Astrocyte of the spinal cord (primary cell): ENCODE measurements at regions not wholly inside any gene's neighbourhood (a gene's known extent, or its start where the extent isn't known, plus 50 kb on each side); places are given as distances from the start of the nearest gene placed in this dataset.
"Not testable (repeated sequence)": the region's sequence is repeated elsewhere in the genome, so short reads cannot be mapped to it uniquely, and the experiment has no call there.

Experiments used
- DNase-seq: peaks from one replicate; pipeline ENCODE4 v3.0.0; 2011; ENCODE audit warnings: low read depth, low spot score
- H3K4me3 ChIP-seq: 2 replicates; pipeline ENCODE4 v1.5.1; 2011; ENCODE audit warnings: low read depth, mild to moderate bottlenecking, low read length, moderate library complexity
- in situ Hi-C: cut with HindIII; loops from 2 replicates; pipeline ENCODE4 v1.10.0; 2017; ENCODE audit warnings: low sequenced_read_pairs
- TF ChIP-seq, protein P1 (sequence below): IDR thresholded peaks from 2 replicates; pipeline ENCODE4 v1.5.1; 2012; ENCODE audit warnings: low read depth, mild to moderate bottlenecking, low read length, inconsistent platforms

DNA sequence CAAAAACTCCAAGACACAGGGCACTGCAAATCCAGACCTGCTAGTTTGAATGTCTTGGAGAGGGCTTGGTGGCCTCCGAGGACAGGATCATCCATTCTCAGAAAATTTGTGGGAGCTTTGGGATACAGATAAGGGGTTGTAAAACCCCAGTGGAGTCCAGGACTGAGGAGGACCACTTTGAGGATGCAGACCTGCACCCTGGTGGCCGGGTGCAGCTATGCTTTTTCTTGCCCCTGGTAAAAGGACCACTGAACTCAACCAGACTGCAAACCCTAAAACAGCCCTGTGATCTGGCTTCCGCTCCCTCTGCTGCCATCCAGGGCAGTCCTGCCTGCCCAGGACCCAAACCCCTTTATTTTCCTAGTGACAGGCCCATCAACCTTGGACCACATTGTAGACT, 169.5 kb upstream of the DAAM1 start:
- in situ Hi-C loops, result no loop called here
- TF ChIP-seq, protein P1, sequence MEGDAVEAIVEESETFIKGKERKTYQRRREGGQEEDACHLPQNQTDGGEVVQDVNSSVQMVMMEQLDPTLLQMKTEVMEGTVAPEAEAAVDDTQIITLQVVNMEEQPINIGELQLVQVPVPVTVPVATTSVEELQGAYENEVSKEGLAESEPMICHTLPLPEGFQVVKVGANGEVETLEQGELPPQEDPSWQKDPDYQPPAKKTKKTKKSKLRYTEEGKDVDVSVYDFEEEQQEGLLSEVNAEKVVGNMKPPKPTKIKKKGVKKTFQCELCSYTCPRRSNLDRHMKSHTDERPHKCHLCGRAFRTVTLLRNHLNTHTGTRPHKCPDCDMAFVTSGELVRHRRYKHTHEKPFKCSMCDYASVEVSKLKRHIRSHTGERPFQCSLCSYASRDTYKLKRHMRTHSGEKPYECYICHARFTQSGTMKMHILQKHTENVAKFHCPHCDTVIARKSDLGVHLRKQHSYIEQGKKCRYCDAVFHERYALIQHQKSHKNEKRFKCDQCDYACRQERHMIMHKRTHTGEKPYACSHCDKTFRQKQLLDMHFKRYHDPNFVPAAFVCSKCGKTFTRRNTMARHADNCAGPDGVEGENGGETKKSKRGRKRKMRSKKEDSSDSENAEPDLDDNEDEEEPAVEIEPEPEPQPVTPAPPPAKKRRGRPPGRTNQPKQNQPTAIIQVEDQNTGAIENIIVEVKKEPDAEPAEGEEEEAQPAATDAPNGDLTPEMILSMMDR, result peak; percentile 45
- no peak overlapping the region for H3K4me3 ChIP-seq
- no peak for DNase-seq

DNA sequence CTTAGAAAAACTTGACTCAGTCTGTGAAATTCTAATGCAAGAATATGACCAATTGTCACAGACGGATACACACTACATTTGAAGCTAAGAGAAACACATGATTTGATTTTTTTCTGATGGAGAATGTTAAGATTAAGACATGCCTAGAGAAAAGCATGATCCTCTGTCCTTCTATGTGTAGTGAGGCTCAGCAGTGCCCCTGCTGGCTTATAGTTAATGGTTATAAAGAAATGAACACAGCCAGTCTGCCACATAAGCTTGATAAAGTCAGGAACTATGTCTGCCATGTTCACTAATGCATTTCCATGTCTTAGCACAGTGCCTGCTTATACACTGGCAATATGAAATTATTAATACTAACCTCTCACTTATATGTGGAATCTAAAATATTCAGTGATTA, 168.1 kb upstream of the DAAM1 start:
- peak; percentile 43 for DNase-seq
- TF ChIP-seq, protein P1, result peak; percentile 66
- no peak overlapping the region for H3K4me3 ChIP-seq
- in situ Hi-C loops, result no loop called here

DNA sequence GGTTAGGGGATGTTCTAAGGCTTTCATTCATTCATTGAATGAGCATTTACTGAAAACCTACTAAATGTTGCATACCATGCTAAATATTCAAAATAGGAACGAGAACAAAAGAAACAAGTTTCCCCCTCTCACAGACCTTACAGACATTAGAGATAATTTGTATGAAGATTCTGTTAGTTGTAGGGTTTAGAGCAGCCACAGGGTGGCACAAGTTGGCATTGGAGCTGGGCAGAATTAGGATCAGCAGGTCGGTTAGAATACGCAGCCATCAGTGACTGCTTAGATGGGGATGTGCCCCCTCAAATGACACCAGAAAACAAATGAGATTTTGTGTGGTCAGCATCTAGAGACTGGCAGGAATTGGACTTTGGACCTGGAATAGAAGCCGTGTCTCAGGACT, 166.3 kb upstream of the DAAM1 start:
- DNase-seq, result no peak
- TF ChIP-seq, protein P1, result no peak
- in situ Hi-C loops, result no loop called here

DNA sequence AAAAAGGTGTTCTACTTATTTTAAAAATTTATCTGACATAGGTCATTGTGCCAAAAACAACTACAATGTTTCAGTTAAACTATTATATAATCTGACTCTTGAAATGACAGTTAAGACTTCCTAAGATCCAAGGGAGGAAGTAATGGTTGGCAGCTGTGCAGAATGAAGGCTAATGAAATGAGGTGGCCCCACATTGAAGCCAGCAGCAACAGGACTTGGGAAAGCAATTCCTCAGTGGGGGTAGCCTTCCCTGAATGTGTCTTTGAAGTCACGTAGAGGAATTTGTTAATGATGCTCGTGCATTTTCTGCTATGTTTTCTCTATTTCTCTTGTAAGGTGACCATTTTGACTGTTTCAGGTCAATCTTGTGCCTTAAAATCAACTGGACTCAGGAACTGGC, 162.4 kb upstream of the DAAM1 start:
- H3K4me3 ChIP-seq, result no peak overlapping the region
- in situ Hi-C loops, result no loop called here
- TF ChIP-seq, protein P1, result no peak
- peak; percentile 29 for DNase-seq

More for the DNA sequence above, 166.3 kb upstream of the DAAM1 start:
- no peak overlapping the region for H3K4me3 ChIP-seq

DNA sequence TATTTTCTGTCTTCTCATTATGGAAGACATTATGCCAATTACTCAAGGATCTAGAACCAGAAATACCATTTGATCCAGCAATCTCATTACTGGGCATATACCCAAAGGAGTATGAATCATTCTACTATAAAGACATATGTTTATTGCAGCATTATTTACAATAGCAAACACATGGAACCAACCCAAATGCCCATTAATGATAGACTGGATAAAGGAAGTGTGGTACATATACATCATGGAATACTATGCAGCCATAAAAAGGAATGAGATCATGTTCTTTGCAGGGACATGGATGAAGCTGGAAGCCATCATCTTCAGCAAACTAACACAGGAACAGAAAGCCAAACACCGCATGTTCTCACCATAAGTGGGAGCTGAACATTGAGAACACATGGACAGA, 161.8 kb upstream of the DAAM1 start:
- in situ Hi-C loops, H3K4me3 ChIP-seq, DNase-seq: not testable (repeated sequence)

DNA sequence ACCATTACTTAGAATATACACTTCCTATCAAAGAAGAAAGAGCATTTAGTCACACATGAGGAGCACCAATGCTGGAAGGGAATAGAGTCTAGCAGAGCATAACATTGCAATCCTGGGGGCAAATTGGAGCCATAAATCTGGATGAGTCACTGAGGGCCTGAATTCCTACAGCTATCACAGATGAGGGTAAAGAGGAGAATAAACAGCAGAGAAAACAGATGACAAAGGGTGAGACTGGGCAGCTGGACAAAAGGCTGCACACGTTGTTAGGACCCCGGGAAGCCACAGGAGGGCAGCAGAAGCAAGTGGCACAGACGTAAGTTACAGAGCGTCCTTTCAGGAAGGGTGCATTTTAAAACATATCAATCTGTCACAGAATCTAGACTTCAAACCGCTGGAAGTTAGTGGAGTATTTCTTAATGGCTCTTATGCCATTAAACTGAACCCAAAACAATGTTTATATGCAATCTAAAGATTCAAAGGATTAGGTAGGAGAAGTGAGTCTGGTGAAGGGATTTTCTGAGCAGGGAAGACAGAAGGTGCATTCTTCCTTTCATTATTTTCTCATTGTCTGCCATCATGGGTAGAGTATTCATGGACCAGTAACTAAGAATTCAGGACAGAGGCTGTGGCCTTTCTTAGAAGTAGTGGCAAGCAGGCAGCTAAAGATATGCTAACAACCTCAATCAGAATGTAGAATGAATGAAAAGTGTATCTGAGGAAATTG, 159.8 kb upstream of the DAAM1 start:
- DNase-seq, result peak; percentile 94
- in situ Hi-C loops, result no loop called here
- H3K4me3 ChIP-seq, result no peak overlapping the region
- TF ChIP-seq, protein P1, result peak; percentile 91

DNA sequence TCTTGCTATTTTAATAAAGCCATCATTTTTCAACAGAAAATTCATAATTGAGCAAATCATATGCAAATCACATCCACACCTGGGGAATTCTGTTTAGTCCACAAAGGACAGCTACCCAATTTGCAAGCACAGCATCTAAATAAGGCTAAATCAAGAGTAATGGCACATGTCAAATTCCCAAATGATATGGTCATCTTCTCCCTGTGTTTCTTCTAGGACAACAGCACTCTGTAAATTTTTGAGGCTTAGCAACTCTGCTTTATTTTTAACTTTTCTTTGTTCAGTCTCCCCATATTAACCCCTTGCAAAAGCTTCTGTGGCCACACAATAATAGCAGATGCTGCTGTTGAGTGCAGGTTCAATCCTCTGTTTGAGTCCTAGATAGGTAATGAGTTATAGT, 155.6 kb upstream of the DAAM1 start:
- in situ Hi-C loops, result no loop called here
- H3K4me3 ChIP-seq, result no peak overlapping the region
- TF ChIP-seq, protein P1, result no peak
- DNase-seq, result no peak
